GM12892 (cell line): ENCODE measurements at regions not wholly inside any gene's neighbourhood (a gene's known extent, or its start where the extent isn't known, plus 50 kb on each side); places are given as distances from the start of the nearest gene placed in this dataset.

ENCODE experiments used
- POLR2AphosphoS5 ChIP-seq: IDR thresholded peaks from 2 replicates; pipeline ENCODE4 v1.6.1; 2011; ENCODE audit warnings: low read depth, low read length, control low read depth
- TAF1 ChIP-seq: IDR thresholded peaks from 2 replicates; pipeline ENCODE4 v1.6.1; 2011; ENCODE audit warnings: low read depth, mild to moderate bottlenecking, control low read depth, low read length, borderline replicate concordance

GRCh38 chr7:20268824-20269223 is 51.6 kb upstream of the MACC1 start:
- TF ChIP-seq POLR2AphosphoS5: no peak
- no peak for TF ChIP-seq TAF1
